Parathyroid adenoma (tissue), 2 donors: ENCODE measurements at regions not wholly inside any gene's neighbourhood (a gene's known extent, or its start where the extent isn't known, plus 50 kb on each side); places are given as distances from the start of the nearest gene placed in this dataset.

Experiments
- H2AFZ ChIP-seq: fragments of 300-600 bp; sonication (generic); one replicate; pipeline ENCODE4 v1.7.0; 2017; ENCODE audit warnings: antibody characterized with exemption, mild to moderate bottlenecking
- H3K27ac ChIP-seq: fragments of 300-600 bp; sonication (generic); one replicate; pipeline ENCODE4 v1.7.0; 2017
- H3K27me3 ChIP-seq: fragments of 300-600 bp; sonication (generic); one replicate; pipeline ENCODE4 v1.7.0; 2017; ENCODE audit warnings: low read length; ENCODE audit not compliant: control insufficient read depth, insufficient read depth
- H3K36me3 ChIP-seq: fragments of 300-600 bp; sonication (generic); one replicate; pipeline ENCODE4 v1.7.0; 2017; ENCODE audit warnings: low read length; ENCODE audit not compliant: control insufficient read depth, insufficient read depth
- H3K4me1 ChIP-seq: fragments of 300-600 bp; sonication (generic); one replicate; pipeline ENCODE4 v1.7.0; 2017; ENCODE audit warnings: control low read depth
- H3K4me2 ChIP-seq: fragments of 300-600 bp; sonication (generic); one replicate; pipeline ENCODE4 v1.7.0; 2017; ENCODE audit warnings: low read length
- H3K4me3 ChIP-seq: fragments of 300-600 bp; sonication (generic); one replicate; pipeline ENCODE4 v1.7.0; 2017; ENCODE audit warnings: low read depth, low read length
- H3K79me2 ChIP-seq: fragments of 300-600 bp; sonication (generic); one replicate; pipeline ENCODE4 v1.7.0; 2017; ENCODE audit warnings: control low read depth
- H3K9ac ChIP-seq: fragments of 300-600 bp; sonication (generic); one replicate; pipeline ENCODE4 v1.7.0; 2017; ENCODE audit warnings: mild to moderate bottlenecking
- H3K9me3 ChIP-seq: fragments of 300-600 bp; sonication (generic); one replicate; pipeline ENCODE4 v1.7.0; 2017; ENCODE audit warnings: low read length; ENCODE audit not compliant: control insufficient read depth
- CTCF ChIP-seq: fragments of 300-600 bp; sonication (generic); IDR thresholded peaks from one replicate; pipeline ENCODE4 v1.7.0; 2017; ENCODE audit warnings: antibody characterized with exemption, mild to moderate bottlenecking
- donor health status: primary hyperparathyroidism.

- Histone ChIP-seq H3K9me3 (no peaks in the 10 kb centered on the region), H3K27ac (no peak overlapping the region), H3K4me1 (no peaks in the 10 kb centered on the region), H3K36me3 (no peaks in the 10 kb centered on the region), H3K27me3 (no peaks in the 10 kb centered on the region), H3K9ac (no peak overlapping the region), H3K4me2 (no peak overlapping the region), H3K79me2 (no peaks in the 10 kb centered on the region), H2AFZ (no peak overlapping the region), H3K4me3 (no peak overlapping the region)
- TF ChIP-seq CTCF = no peak
These were observed 382.3 kb upstream of the EMCN start for GRCh38 chr4:100900134-100900533.

GRCh38 chr4:100898844-100899243, 381.0 kb upstream of the EMCN start:
- no peak overlapping the region for H2AFZ ChIP-seq
- no peaks in the 10 kb centered on the region for H3K36me3 ChIP-seq

GRCh38 chr4:100895556-100896197, 377.9 kb upstream of the EMCN start:
- Histone ChIP-seq H3K9ac (no peak overlapping the region), H3K27me3 (no peaks in the 10 kb centered on the region), H3K9me3 (no peaks in the 10 kb centered on the region), H3K36me3 (no peaks in the 10 kb centered on the region), H3K27ac (no peak overlapping the region), H3K4me3 (no peak overlapping the region), H2AFZ (no peak overlapping the region), H3K4me1 (no peaks in the 10 kb centered on the region), H3K4me2 (peak overlapping the region; percentile 9), H3K79me2 (no peaks in the 10 kb centered on the region)
- TF ChIP-seq CTCF = no peak

More at GRCh38 chr4:100898844-100899243, 381.0 kb upstream of the EMCN start:
- no peaks in the 10 kb centered on the region for H3K27me3 ChIP-seq
- H3K79me2 ChIP-seq = no peaks in the 10 kb centered on the region
- no peak overlapping the region for H3K4me2 ChIP-seq
- H3K4me1 ChIP-seq = no peaks in the 10 kb centered on the region
- H3K9me3 ChIP-seq = no peaks in the 10 kb centered on the region
- H3K27ac ChIP-seq = no peak overlapping the region
- no peak overlapping the region for H3K4me3 ChIP-seq
- TF ChIP-seq CTCF = no peak
- H3K9ac ChIP-seq = no peak overlapping the region

GRCh38 chr4:100894339-100894870, 376.6 kb upstream of the EMCN start:
- no peaks in the 10 kb centered on the region for H3K27me3 ChIP-seq
- no peaks in the 10 kb centered on the region for H3K4me1 ChIP-seq
- no peak overlapping the region for H2AFZ ChIP-seq
- no peaks in the 10 kb centered on the region for H3K36me3 ChIP-seq
- no peak for TF ChIP-seq CTCF
- no peaks in the 10 kb centered on the region for H3K79me2 ChIP-seq
- H3K4me3 ChIP-seq = no peak overlapping the region
- H3K27ac ChIP-seq = no peak overlapping the region
- no peak overlapping the region for H3K9ac ChIP-seq
- no peaks in the 10 kb centered on the region for H3K9me3 ChIP-seq
- no peak overlapping the region for H3K4me2 ChIP-seq

- no peak overlapping the region for H3K27ac ChIP-seq
- H3K4me3 ChIP-seq = no peak overlapping the region
- H3K4me2 ChIP-seq = no peak overlapping the region
- no peak overlapping the region for H3K9ac ChIP-seq
- H3K79me2 ChIP-seq = no peaks in the 10 kb centered on the region
- H3K36me3 ChIP-seq = no peaks in the 10 kb centered on the region
- no peak for TF ChIP-seq CTCF
- no peaks in the 10 kb centered on the region for H3K4me1 ChIP-seq
- H3K9me3 ChIP-seq = no peaks in the 10 kb centered on the region
- H3K27me3 ChIP-seq = no peaks in the 10 kb centered on the region
- H2AFZ ChIP-seq = no peak overlapping the region
These were observed 374.0 kb upstream of the EMCN start for GRCh38 chr4:100891808-100892207.
